ENCODE measurements at regions not wholly inside any gene's neighbourhood (a gene's known extent, or its start where the extent isn't known, plus 50 kb on each side); places are given as distances from the start of the nearest gene placed in this dataset.

DNA sequence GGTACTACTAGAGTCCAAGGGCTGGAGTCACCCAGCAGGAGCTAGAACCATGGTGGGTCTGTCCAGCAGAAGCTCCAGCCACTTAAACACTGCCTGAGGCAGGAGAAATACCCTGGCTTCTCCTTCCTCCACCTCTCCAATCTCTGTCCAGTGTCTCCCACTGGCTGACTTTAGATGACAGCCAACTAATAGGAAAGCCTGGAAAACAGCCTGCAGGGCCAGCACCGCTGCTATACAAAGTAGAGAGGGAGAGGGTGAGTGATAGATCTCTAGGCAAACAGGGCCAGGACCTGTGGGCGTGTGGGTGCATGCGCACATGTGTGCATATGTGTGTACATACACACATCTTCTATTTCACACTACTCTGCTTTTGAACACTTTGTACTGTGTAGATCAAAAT lies 56.5 kb upstream of the ATP8A1 start:
- Histone ChIP-seq H2BK15ac (ENCODE audit: low read length) (no peak overlapping the region), H4K5ac (ENCODE audit: insufficient read length, low read depth, low read length) (no peak overlapping the region), H4K8ac (ENCODE audit: extremely low read depth, insufficient read depth, low read length) (no peak overlapping the region), H2BK5ac (ENCODE audit: low read depth, low read length) (no peak overlapping the region), H3K23ac (ENCODE audit: insufficient read length) (no peak overlapping the region), H3K27ac (ENCODE audit: low read depth, low read length) (no peak overlapping the region), H3K4me2 (ENCODE audit: insufficient read depth in 1 of 2, low read depth in 2 of 2, low read length in 2 of 2) (no peak overlapping the region), H4K91ac (replicated peaks; ENCODE audit: insufficient read length, low read length) (no peak overlapping the region), H3K9ac (replicated peaks in 1 of 4; ENCODE audit: extremely low read depth in 1 of 4, low read depth in 3 of 4, low read length in 3 of 4) (no peak overlapping the region), H3K23me2 (ENCODE audit: low read depth, low read length) (no peaks in the 10 kb centered on the region), H3K4me3 (ENCODE audit: extremely low read depth in 1 of 4, insufficient read depth in 2 of 4, low read depth in 3 of 4, low read length in 4 of 4) (no peak overlapping the region), H2BK20ac (ENCODE audit: low read length) (no peak overlapping the region), H2AFZ (ENCODE audit: low read length) (no peak overlapping the region), H2AK5ac (ENCODE audit: low read depth, low read length) (no peak overlapping the region), H3K14ac (ENCODE audit: insufficient read length) (no peak overlapping the region), H3K9me3 (ENCODE audit: insufficient read depth in 2 of 2, low read depth in 1 of 2, low read length in 1 of 2) (no peaks in the 10 kb centered on the region), H3K79me1 (ENCODE audit: low read depth, low read length) (no peaks in the 10 kb centered on the region), H3K36me3 (ENCODE audit: control insufficient read depth in 2 of 4, insufficient read depth in 4 of 4, low read length in 3 of 4) (no peaks in the 10 kb centered on the region), H2BK12ac (ENCODE audit: low read depth, low read length) (no peak overlapping the region), H3K56ac (replicated peaks; ENCODE audit: insufficient read length, low read depth, low read length) (no peak overlapping the region), H3K18ac (ENCODE audit: extremely low read depth, low read length) (no peak overlapping the region), H3K4me1 (replicated peaks in 1 of 4; ENCODE audit: control insufficient read depth in 3 of 4, insufficient read depth in 4 of 4, low read length in 3 of 4) (peaks cover 0 to 14% (median 6%) of the 10 kb centered on the region in 4 experiments; a peak in 3 of 7 replicates), H2BK120ac (replicated peaks; ENCODE audit: low read depth, low read length) (no peak overlapping the region), H3K4ac (replicated peaks; ENCODE audit: insufficient read length, low read depth, low read length) (no peak overlapping the region), H4K20me1 (replicated peaks in 1 of 2; ENCODE audit: control insufficient read depth in 1 of 2, insufficient read depth in 2 of 2, low read length in 2 of 2) (no peaks in the 10 kb centered on the region), H3K79me2 (ENCODE audit: control insufficient read depth in 1 of 2, insufficient read depth in 2 of 2, low read length in 2 of 2) (no peaks in the 10 kb centered on the region), H3K27me3 (replicated peaks in 1 of 4; ENCODE audit: control insufficient read depth in 3 of 4, extremely low read depth in 1 of 4, insufficient read depth in 3 of 4, low read length in 3 of 4) (no peaks in the 10 kb centered on the region)
- ChIA-PET CTCF (ENCODE audit: partially characterized antibody) (no interaction called here), POLR2A (ENCODE audit: partially characterized antibody) (no interaction called here)
- no peak for TF ChIP-seq CBX5 (IDR thresholded peaks at IDR 0.05; ENCODE audit: low read depth, low read length)
- TF ChIP-seq POLR2AphosphoS5 (IDR thresholded peaks at IDR 0.05; ENCODE audit: low read depth, low read length) = no peak
- TF ChIP-seq HDAC6 (IDR thresholded peaks at IDR 0.05; ENCODE audit: low read depth, low read length) = no peak
- 92% methylated on average over 3 of the region's 3 CpGs; no CpG with 5 or more reads in 1 of the 2 experiments for WGBS, 2 experiments (ENCODE audit: extremely low coverage in 1 of 2, insufficient coverage in 1 of 2, insufficient read length in 1 of 2, insufficient replicate concordance in 2 of 2, low coverage in 1 of 2, low lambda C conversion rate in 2 of 2, missing lambda C conversion rate in 1 of 2)
- no peak for FAIRE-seq
- DNase-seq (ENCODE audit: low read depth in 1 of 2, low spot score in 2 of 2) = no peak
